ENCODE measurements at regions not wholly inside any gene's neighbourhood (a gene's known extent, or its start where the extent isn't known, plus 50 kb on each side); places are given as distances from the start of the nearest gene placed in this dataset.

GRCh38 chr7:93704217-93704616, 129.7 kb upstream of the CALCR start:
- POLR2A ChIA-PET (ENCODE audit: unreplicated experiment): no interaction called here
- no TSS peak for BruUV-seq (replicated peaks)
- intact Hi-C loops (cut with micrococcal nuclease): loop anchor here (1.0 kb wide), 1 partner anchor 8 kb away; no protein-coding TSS in a partner anchor

GRCh38 chr7:93697901-93698300, 123.4 kb upstream of the CALCR start:
- intact Hi-C loops (cut with micrococcal nuclease): no loop called here
- CTCF ChIA-PET: no interaction called here

More at GRCh38 chr7:93704217-93704616, 129.7 kb upstream of the CALCR start:
- no peak for DNase-seq
- H3K4me2 ChIP-seq (ENCODE audit: low read length): no peak overlapping the region
- no peak overlapping the region for H2AFZ ChIP-seq (ENCODE audit: low read length)
- no peaks in the 10 kb centered on the region for H3K4me1 ChIP-seq (ENCODE audit: insufficient read depth, low read length)
- H4K20me1 ChIP-seq (ENCODE audit: low read length): no peaks in the 10 kb centered on the region
- H3K9ac ChIP-seq (ENCODE audit: low read length): no peak overlapping the region
- H3K79me2 ChIP-seq (ENCODE audit: low read length): no peaks in the 10 kb centered on the region
- no peaks in the 10 kb centered on the region for H3K36me3 ChIP-seq (ENCODE audit: low read depth, low read length)
- no peak overlapping the region for H3K27ac ChIP-seq (ENCODE audit: low read length)
- TF ChIP-seq EZH2phosphoT487 (IDR thresholded peaks at IDR 0.05; ENCODE audit: borderline replicate concordance, low read length) (no peak), EZH2 (IDR thresholded peaks at IDR 0.05; ENCODE audit: low read length, unreplicated experiment) (no peak), CTCF (conservative IDR thresholded peaks at IDR 0.05; ENCODE audit: low read depth, low read length) (no peak)
- no peaks in the 10 kb centered on the region for H3K9me3 ChIP-seq (ENCODE audit: low read length)
- H3K27me3 ChIP-seq (ENCODE audit: low read length): peaks cover 37% of the 10 kb centered on the region
- no peaks in the 10 kb centered on the region for H3F3A ChIP-seq (ENCODE audit: low read length, unreplicated experiment)
- ATAC-seq: no peak
- CTCF ChIA-PET: no interaction called here
- no peak overlapping the region for H3K4me3 ChIP-seq (ENCODE audit: low read length)
- H3K9me2 ChIP-seq (replicated peaks; ENCODE audit: low read length): no peaks in the 10 kb centered on the region

GRCh38 chr7:93693796-93694195, 119.3 kb upstream of the CALCR start:
- Histone ChIP-seq H3K27me3 (ENCODE audit: low read length) (peaks cover 71% of the 10 kb centered on the region), H3F3A (ENCODE audit: low read length, unreplicated experiment) (no peaks in the 10 kb centered on the region), H3K4me2 (ENCODE audit: low read length) (no peak overlapping the region), H3K9me3 (ENCODE audit: low read length) (no peaks in the 10 kb centered on the region), H3K4me1 (ENCODE audit: insufficient read depth, low read length) (no peaks in the 10 kb centered on the region), H3K4me3 (ENCODE audit: low read length) (no peak overlapping the region), H3K27ac (ENCODE audit: low read length) (no peak overlapping the region), H3K9me2 (replicated peaks; ENCODE audit: low read length) (no peaks in the 10 kb centered on the region), H3K9ac (ENCODE audit: low read length) (no peak overlapping the region), H2AFZ (ENCODE audit: low read length) (no peak overlapping the region), H4K20me1 (ENCODE audit: low read length) (no peaks in the 10 kb centered on the region), H3K36me3 (ENCODE audit: low read depth, low read length) (no peaks in the 10 kb centered on the region), H3K79me2 (ENCODE audit: low read length) (no peaks in the 10 kb centered on the region)
- ATAC-seq: no peak
- no peak for DNase-seq
- POLR2A ChIA-PET (ENCODE audit: unreplicated experiment): no interaction called here
- TF ChIP-seq EZH2 (IDR thresholded peaks at IDR 0.05; ENCODE audit: low read length, unreplicated experiment) (no peak), EZH2phosphoT487 (IDR thresholded peaks at IDR 0.05; ENCODE audit: borderline replicate concordance, low read length) (no peak), CTCF (conservative IDR thresholded peaks at IDR 0.05; ENCODE audit: low read depth, low read length) (no peak)
- intact Hi-C loops (cut with micrococcal nuclease): no loop called here
- BruUV-seq (replicated peaks): no TSS peak
- CTCF ChIA-PET: no interaction called here

More at GRCh38 chr7:93697901-93698300, 123.4 kb upstream of the CALCR start:
- Histone ChIP-seq H3K9me2 (replicated peaks; ENCODE audit: low read length) (no peaks in the 10 kb centered on the region), H3K9ac (ENCODE audit: low read length) (no peak overlapping the region), H3K79me2 (ENCODE audit: low read length) (no peaks in the 10 kb centered on the region), H2AFZ (ENCODE audit: low read length) (no peak overlapping the region), H3K27me3 (ENCODE audit: low read length) (peaks cover 37% of the 10 kb centered on the region), H3K36me3 (ENCODE audit: low read depth, low read length) (no peaks in the 10 kb centered on the region), H3K27ac (ENCODE audit: low read length) (no peak overlapping the region), H3K4me3 (ENCODE audit: low read length) (no peak overlapping the region), H4K20me1 (ENCODE audit: low read length) (no peaks in the 10 kb centered on the region), H3F3A (ENCODE audit: low read length, unreplicated experiment) (no peaks in the 10 kb centered on the region), H3K9me3 (ENCODE audit: low read length) (no peaks in the 10 kb centered on the region), H3K4me1 (ENCODE audit: insufficient read depth, low read length) (no peaks in the 10 kb centered on the region), H3K4me2 (ENCODE audit: low read length) (no peak overlapping the region)
- no peak for ATAC-seq
- TF ChIP-seq EZH2 (IDR thresholded peaks at IDR 0.05; ENCODE audit: low read length, unreplicated experiment): no peak
- no peak for TF ChIP-seq CTCF (conservative IDR thresholded peaks at IDR 0.05; ENCODE audit: low read depth, low read length)
- POLR2A ChIA-PET (ENCODE audit: unreplicated experiment): no interaction called here
- BruUV-seq (replicated peaks): no TSS peak
- no peak for DNase-seq

Measured in PC-3 (cell line).